Breast epithelium (tissue), 4 donors: ENCODE measurements at regions not wholly inside any gene's neighbourhood (a gene's known extent, or its start where the extent isn't known, plus 50 kb on each side); places are given as distances from the start of the nearest gene placed in this dataset.

Source experiments
- DNase-seq, 2 donors: peaks; one replicate each; pipeline ENCODE4 v3.0.0-alpha.2; 2019; ENCODE audit warnings: low spot score in 2 of 2
- H3K27ac ChIP-seq, 2 donors: fragments of 200-600 bp; sonication (generic) in 1 of 2; one replicate each; pipeline ENCODE4 v1.5.1; 2016 to 2019; ENCODE audit warnings: mild to moderate bottlenecking in 1 of 2
- H3K27me3 ChIP-seq, 2 donors: fragments of 200-600 bp; sonication (generic) in 1 of 2; one replicate each; pipeline versions ENCODE4 v1.5.1 to v1.6.0; 2017 to 2019; ENCODE audit warnings: control low read depth in 1 of 2, mild to moderate bottlenecking in 1 of 2
- H3K36me3 ChIP-seq: fragments of 200-600 bp; one replicate; pipeline ENCODE4 v1.5.1; 2019
- H3K4me1 ChIP-seq, 2 donors: fragments of 200-600 bp; sonication (generic); one replicate each; pipeline ENCODE4 v1.5.1; 2016 to 2019; ENCODE audit warnings: control low read depth in 1 of 2
- H3K4me3 ChIP-seq, 3 donors: fragments of 200-600 bp; sonication (generic); 1 replicate in 2 of 3; 2 replicates in 1 of 3; pipeline ENCODE4 v1.5.1; 2016 to 2019; ENCODE audit warnings: mild to moderate bottlenecking in 3 of 3, moderate library complexity in 2 of 3
- H3K9me3 ChIP-seq, 2 donors: fragments of 200-600 bp; sonication (generic) in 1 of 2; one replicate each; pipeline ENCODE4 v1.5.1; 2016 to 2019; ENCODE audit warnings: control low read depth in 1 of 2
- CTCF ChIP-seq, 3 donors: fragments of 450-650 bp; IDR thresholded peaks; one replicate each; pipeline ENCODE4 v1.5.1; 2016 to 2017; ENCODE audit warnings: antibody characterized with exemption in 3 of 3, mild to moderate bottlenecking in 3 of 3, moderate library complexity in 3 of 3
- POLR2A ChIP-seq: fragments of 450-650 bp; IDR thresholded peaks from one replicate; pipeline ENCODE4 v1.6.1; 2016; ENCODE audit warnings: antibody characterized with exemption, mild to moderate bottlenecking, moderate library complexity
- POLR2AphosphoS5 ChIP-seq, 3 donors: sonication (generic); formaldehyde crosslinking; IDR thresholded peaks; one replicate each; pipeline ENCODE4 v1.6.1; 2017; ENCODE audit warnings: antibody characterized with exemption in 3 of 3
- intact Hi-C: fragments of 100-400 bp; cut with DNase I; formaldehyde crosslinking; loops from one replicate; pipeline ENCODE4 v1.15.1; 2023; ENCODE audit warnings: low total_unique reads

- intact Hi-C loops = no loop called here
- no peak for TF ChIP-seq POLR2A
- TF ChIP-seq POLR2AphosphoS5 (IDR thresholded peaks at IDR 0.05) = no peak
- no peak for TF ChIP-seq CTCF (IDR thresholded peaks at IDR 0.05)
- H3K4me1 ChIP-seq = no peaks in the 10 kb centered on the region
Measured at GRCh38 chrX:132559101-132559500, 70.3 kb upstream of the MBNL3 start.

GRCh38 chrX:132539611-132540010 lies 50.8 kb upstream of the MBNL3 start:
- no peak for TF ChIP-seq POLR2AphosphoS5 (IDR thresholded peaks at IDR 0.05)
- no peak for TF ChIP-seq POLR2A
- no peak for TF ChIP-seq CTCF (IDR thresholded peaks at IDR 0.05)
- no peak overlapping the region for H3K4me3 ChIP-seq
- H3K27ac ChIP-seq = no peak overlapping the region
- no peak for DNase-seq
- peaks cover 0 to 19% of the 10 kb centered on the region in 2 donors for H3K27me3 ChIP-seq
- H3K36me3 ChIP-seq = no peaks in the 10 kb centered on the region
- intact Hi-C loops = loop anchor here (10.0 kb wide), 1 partner anchor 1915 kb away; no protein-coding TSS in a partner anchor
- H3K4me1 ChIP-seq = no peaks in the 10 kb centered on the region
- H3K9me3 ChIP-seq = no peaks in the 10 kb centered on the region

More at GRCh38 chrX:132559101-132559500, 70.3 kb upstream of the MBNL3 start:
- Histone ChIP-seq H3K27me3 (peaks cover 0 to 37% of the 10 kb centered on the region in 2 donors), H3K4me3 (no peak overlapping the region), H3K9me3 (no peaks in the 10 kb centered on the region), H3K27ac (no peak overlapping the region), H3K36me3 (no peaks in the 10 kb centered on the region)
- no peak for DNase-seq
